ENCODE measurements at regions not wholly inside any gene's neighbourhood (a gene's known extent, or its start where the extent isn't known, plus 50 kb on each side); places are given as distances from the start of the nearest gene placed in this dataset.

DNA sequence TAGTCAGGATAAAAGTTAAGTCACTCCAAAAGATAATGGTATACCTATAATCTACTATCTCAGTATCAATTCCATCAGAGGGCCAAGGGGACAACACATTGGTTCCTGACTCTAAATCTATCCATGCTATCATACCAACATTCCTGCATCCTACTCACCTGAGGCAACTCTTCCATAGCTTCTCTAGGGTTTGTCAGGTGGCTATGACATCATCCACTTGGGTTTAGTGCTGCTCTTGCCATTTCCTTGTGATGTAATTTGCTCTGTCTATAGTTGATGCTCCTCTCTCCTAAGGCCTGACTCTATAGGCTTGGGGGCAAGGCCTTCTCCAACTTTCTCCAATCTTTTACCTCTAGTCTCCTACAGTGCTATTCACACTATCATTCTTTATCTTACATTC, 139.9 kb upstream of the FSHR start:
- intact Hi-C loops (cut with DNase I; ENCODE audit: low total_unique reads): no loop called here
- Histone ChIP-seq H3K4me3 (no peak overlapping the region), H3K36me3 (no peaks in the 10 kb centered on the region), H3K9me3 (no peaks in the 10 kb centered on the region), H3K27me3 (no peaks in the 10 kb centered on the region), H3K27ac (no peak overlapping the region), H3K4me1 (no peaks in the 10 kb centered on the region)
- TF ChIP-seq POLR2A (IDR thresholded peaks at IDR 0.05): no peak
- TF ChIP-seq, protein P1, sequence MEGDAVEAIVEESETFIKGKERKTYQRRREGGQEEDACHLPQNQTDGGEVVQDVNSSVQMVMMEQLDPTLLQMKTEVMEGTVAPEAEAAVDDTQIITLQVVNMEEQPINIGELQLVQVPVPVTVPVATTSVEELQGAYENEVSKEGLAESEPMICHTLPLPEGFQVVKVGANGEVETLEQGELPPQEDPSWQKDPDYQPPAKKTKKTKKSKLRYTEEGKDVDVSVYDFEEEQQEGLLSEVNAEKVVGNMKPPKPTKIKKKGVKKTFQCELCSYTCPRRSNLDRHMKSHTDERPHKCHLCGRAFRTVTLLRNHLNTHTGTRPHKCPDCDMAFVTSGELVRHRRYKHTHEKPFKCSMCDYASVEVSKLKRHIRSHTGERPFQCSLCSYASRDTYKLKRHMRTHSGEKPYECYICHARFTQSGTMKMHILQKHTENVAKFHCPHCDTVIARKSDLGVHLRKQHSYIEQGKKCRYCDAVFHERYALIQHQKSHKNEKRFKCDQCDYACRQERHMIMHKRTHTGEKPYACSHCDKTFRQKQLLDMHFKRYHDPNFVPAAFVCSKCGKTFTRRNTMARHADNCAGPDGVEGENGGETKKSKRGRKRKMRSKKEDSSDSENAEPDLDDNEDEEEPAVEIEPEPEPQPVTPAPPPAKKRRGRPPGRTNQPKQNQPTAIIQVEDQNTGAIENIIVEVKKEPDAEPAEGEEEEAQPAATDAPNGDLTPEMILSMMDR (IDR thresholded peaks at IDR 0.05): no peak
- no peak for DNase-seq

DNA sequence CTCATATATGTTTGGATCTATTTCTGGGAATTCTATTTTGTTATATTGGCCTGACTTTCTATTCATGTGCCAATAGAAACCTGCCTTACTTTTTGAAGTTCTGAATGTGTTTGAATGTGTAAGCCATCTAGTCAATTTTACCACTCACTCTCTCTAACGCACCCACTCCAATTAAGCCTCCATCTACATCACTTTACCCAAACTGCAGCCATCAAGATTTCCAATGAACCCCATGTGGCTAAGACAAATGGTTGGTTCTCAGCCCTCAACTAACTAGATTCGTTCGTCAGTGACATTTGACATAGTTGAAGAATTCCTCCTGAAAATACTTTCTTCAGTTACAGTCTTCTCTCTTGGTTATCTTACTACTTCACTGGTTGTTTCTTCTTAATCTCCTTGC, 137.3 kb upstream of the FSHR start:
- DNase-seq: no peak
- no peak for TF ChIP-seq POLR2A (IDR thresholded peaks at IDR 0.05)
- TF ChIP-seq, protein P1 (IDR thresholded peaks at IDR 0.05): no peak
- H3K36me3 ChIP-seq: no peaks in the 10 kb centered on the region
- intact Hi-C loops (cut with DNase I; ENCODE audit: low total_unique reads): no loop called here
- no peaks in the 10 kb centered on the region for H3K27me3 ChIP-seq
- no peak overlapping the region for H3K27ac ChIP-seq
- H3K9me3 ChIP-seq: no peaks in the 10 kb centered on the region
- no peak overlapping the region for H3K4me3 ChIP-seq
- no peaks in the 10 kb centered on the region for H3K4me1 ChIP-seq

DNA sequence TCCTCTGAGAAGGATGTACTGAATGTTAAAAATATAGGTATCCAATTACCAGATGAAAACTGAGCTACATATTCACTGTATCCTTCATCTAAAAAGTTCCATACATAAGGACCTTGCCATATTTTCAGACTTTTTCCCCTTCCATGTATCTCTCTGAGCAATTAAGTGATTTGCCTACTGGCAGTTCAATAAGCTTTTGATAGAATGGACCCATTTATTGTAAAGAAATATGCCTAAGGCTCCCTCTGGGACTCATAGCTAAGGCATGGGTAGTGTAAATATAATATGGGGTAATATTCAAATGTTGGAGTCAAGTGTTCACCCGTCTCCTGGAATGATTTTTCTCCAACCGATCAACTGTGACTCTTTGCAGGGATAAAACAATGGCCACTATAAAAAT, 135.4 kb upstream of the FSHR start:
- no peak for DNase-seq
- no peaks in the 10 kb centered on the region for H3K4me1 ChIP-seq
- TF ChIP-seq, protein P1 (IDR thresholded peaks at IDR 0.05): no peak
- TF ChIP-seq POLR2A (IDR thresholded peaks at IDR 0.05): no peak
- H3K27ac ChIP-seq: no peak overlapping the region
- intact Hi-C loops (cut with DNase I; ENCODE audit: low total_unique reads): no loop called here
- no peaks in the 10 kb centered on the region for H3K36me3 ChIP-seq
- no peaks in the 10 kb centered on the region for H3K9me3 ChIP-seq
- H3K4me3 ChIP-seq: no peak overlapping the region
- no peaks in the 10 kb centered on the region for H3K27me3 ChIP-seq

DNA sequence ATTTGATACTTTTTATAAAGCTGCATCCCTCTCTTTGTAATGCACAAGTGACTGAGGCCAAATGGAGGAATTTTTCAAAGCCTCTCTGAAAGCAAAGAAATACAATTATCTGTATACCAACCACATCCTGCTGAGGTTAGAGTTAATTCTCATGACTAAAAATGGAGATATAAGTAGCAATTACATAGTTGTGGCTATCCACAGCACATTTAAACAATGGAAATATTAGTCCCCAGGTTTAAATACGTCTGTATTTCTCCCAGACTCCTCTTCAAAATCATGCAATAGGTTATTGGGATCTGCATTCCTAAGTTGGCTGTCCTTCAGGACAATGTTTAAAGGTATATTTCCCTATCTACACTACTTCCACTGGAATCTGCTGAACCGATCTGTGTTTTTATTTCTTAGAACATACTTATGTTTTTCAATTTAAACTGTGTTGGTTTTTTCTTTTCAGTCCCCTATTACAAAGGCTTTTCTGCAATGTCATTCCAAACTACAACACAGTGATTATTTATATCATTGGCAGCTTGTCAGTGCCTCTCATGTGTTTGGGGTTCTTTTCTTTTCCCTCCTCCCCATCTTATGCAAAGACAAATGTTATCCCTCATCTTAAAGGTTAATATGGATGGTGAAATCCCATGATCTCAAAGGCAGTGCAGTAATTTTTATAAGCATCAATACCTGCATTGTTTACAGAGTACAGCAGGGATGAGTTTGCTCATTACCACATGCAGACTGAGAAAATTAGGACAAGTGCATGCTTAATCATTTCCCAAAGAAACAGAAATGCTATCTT, 134.8 kb upstream of the FSHR start:
- intact Hi-C loops (cut with DNase I; ENCODE audit: low total_unique reads): no loop called here

DNA sequence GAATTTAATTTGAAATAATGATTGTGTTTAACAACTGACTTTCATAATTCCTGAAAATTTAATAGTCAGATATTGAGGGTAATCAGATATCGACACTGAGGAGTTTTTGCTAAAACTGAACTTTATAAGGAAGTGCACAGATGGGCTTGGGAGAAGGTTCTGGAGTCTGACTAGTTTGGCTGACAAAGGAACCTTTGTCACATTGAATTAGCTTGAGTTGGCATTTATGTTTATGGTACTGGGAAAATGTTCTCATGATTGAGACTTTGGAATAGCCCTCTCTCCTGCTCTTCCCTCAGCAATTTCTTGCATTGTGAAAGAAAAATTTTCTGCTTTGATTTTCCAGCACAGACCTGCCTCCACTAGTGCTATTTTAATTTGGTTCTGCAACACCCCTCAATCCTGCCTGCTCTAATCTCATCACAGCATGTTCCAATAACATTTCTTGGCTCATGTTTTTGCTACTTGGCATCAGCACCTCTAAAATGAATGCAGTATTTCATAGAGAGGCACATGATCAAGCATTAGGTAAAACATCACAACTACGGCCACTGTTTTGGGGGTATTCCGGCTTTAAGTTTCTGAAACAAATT, 133.9 kb upstream of the FSHR start:
- intact Hi-C loops (cut with DNase I; ENCODE audit: low total_unique reads): no loop called here
- Histone ChIP-seq H3K4me1 (no peaks in the 10 kb centered on the region), H3K4me3 (no peak overlapping the region), H3K36me3 (no peaks in the 10 kb centered on the region), H3K9me3 (no peaks in the 10 kb centered on the region), H3K27ac (no peak overlapping the region), H3K27me3 (no peaks in the 10 kb centered on the region)
- TF ChIP-seq POLR2A (IDR thresholded peaks at IDR 0.05): no peak
- TF ChIP-seq, protein P1 (IDR thresholded peaks at IDR 0.05): no peak
- DNase-seq: no peak

More for the DNA sequence above, 134.8 kb upstream of the FSHR start:
- Histone ChIP-seq H3K4me1 (no peaks in the 10 kb centered on the region), H3K4me3 (no peak overlapping the region), H3K36me3 (no peaks in the 10 kb centered on the region), H3K9me3 (no peaks in the 10 kb centered on the region), H3K27me3 (no peaks in the 10 kb centered on the region), H3K27ac (no peak overlapping the region)
- TF ChIP-seq, protein P1 (IDR thresholded peaks at IDR 0.05): no peak
- TF ChIP-seq POLR2A (IDR thresholded peaks at IDR 0.05): no peak
- DNase-seq: no peak

Data from uterus (tissue), 3 donors.